ENCODE measurements at regions not wholly inside any gene's neighbourhood (a gene's known extent, or its start where the extent isn't known, plus 50 kb on each side); places are given as distances from the start of the nearest gene placed in this dataset.

GRCh38 chr15:38857814-38858213, 293.2 kb upstream of the RASGRP1 start:
- DNase-seq (ENCODE audit: low read depth, low spot score), result no peak

GRCh38 chr15:38859574-38859973, 295.0 kb upstream of the RASGRP1 start:
- DNase-seq (ENCODE audit: low read depth, low spot score), result no peak

- DNase-seq (ENCODE audit: low read depth, low spot score), result no peak
Observed at GRCh38 chr15:38860253-38860652, 295.6 kb upstream of the RASGRP1 start.

GRCh38 chr15:38860674-38861073, 296.1 kb upstream of the RASGRP1 start:
- no peak for DNase-seq (ENCODE audit: low read depth, low spot score)

GRCh38 chr15:38861108-38861507, 296.5 kb upstream of the RASGRP1 start:
- no peak for DNase-seq (ENCODE audit: low read depth, low spot score)

- DNase-seq (ENCODE audit: low read depth, low spot score), result no peak
Observed at GRCh38 chr15:38862099-38862498, 297.5 kb upstream of the RASGRP1 start.

- no peak for DNase-seq (ENCODE audit: low read depth, low spot score)
Observed at GRCh38 chr15:38863381-38863780, 298.8 kb upstream of the RASGRP1 start.

GRCh38 chr15:38864122-38864521, 299.5 kb upstream of the RASGRP1 start:
- DNase-seq (ENCODE audit: low read depth, low spot score), result no peak

GRCh38 chr15:38864827-38865581, 300.4 kb upstream of the RASGRP1 start:
- no peak for DNase-seq (ENCODE audit: low read depth, low spot score)

GRCh38 chr15:38867556-38867955, 302.9 kb upstream of the RASGRP1 start:
- DNase-seq (ENCODE audit: low read depth, low spot score), result no peak

GRCh38 chr15:38868326-38869114, 303.9 kb upstream of the RASGRP1 start:
- DNase-seq (ENCODE audit: low read depth, low spot score), result peak; percentile 58

GRCh38 chr15:38871638-38872037, 307.0 kb upstream of the RASGRP1 start:
- DNase-seq (ENCODE audit: low read depth, low spot score), result no peak

GRCh38 chr15:38872732-38873131, 308.1 kb upstream of the RASGRP1 start:
- no peak for DNase-seq (ENCODE audit: low read depth, low spot score)

- no peak for DNase-seq (ENCODE audit: low read depth, low spot score)
Observed at GRCh38 chr15:38873158-38873557, 308.5 kb upstream of the RASGRP1 start.

GRCh38 chr15:38874464-38874863, 309.9 kb upstream of the RASGRP1 start:
- DNase-seq (ENCODE audit: low read depth, low spot score), result no peak

GRCh38 chr15:38876211-38876610, 311.6 kb upstream of the RASGRP1 start:
- DNase-seq (ENCODE audit: low read depth, low spot score), result no peak

GRCh38 chr15:38876621-38877020, 312.0 kb upstream of the RASGRP1 start:
- DNase-seq (ENCODE audit: low read depth, low spot score), result no peak

- DNase-seq (ENCODE audit: low read depth, low spot score), result no peak
Observed at GRCh38 chr15:38877471-38877870, 312.9 kb upstream of the RASGRP1 start.

GRCh38 chr15:38878026-38878425, 313.4 kb upstream of the RASGRP1 start:
- no peak for DNase-seq (ENCODE audit: low read depth, low spot score)

- no peak for DNase-seq (ENCODE audit: low read depth, low spot score)
Observed at GRCh38 chr15:38878926-38879325, 314.3 kb upstream of the RASGRP1 start.

GRCh38 chr15:38879909-38880471, 315.4 kb upstream of the RASGRP1 start:
- DNase-seq (ENCODE audit: low read depth, low spot score), result no peak

GRCh38 chr15:38882221-38882620, 317.6 kb upstream of the RASGRP1 start:
- DNase-seq (ENCODE audit: low read depth, low spot score), result no peak

GRCh38 chr15:38883987-38884386, 319.4 kb upstream of the RASGRP1 start:
- DNase-seq (ENCODE audit: low read depth, low spot score), result no peak
